Thyroid gland (tissue), 4 donors: ENCODE measurements at regions not wholly inside any gene's neighbourhood (a gene's known extent, or its start where the extent isn't known, plus 50 kb on each side); places are given as distances from the start of the nearest gene placed in this dataset.

Experiments used
- POLR2A ChIP-seq, 2 donors: fragments of 450-650 bp; IDR thresholded peaks; one replicate each; pipeline ENCODE4 v1.6.1; 2017; ENCODE audit warnings: antibody characterized with exemption in 2 of 2, mild to moderate bottlenecking in 2 of 2, moderate library complexity in 1 of 2
- TF ChIP-seq, protein P1 (sequence below), 6 experiments: fragments of 200-600 bp in 3 of 6; fragments of 450-650 bp in 3 of 6; sonication (generic) in 3 of 6; IDR thresholded peaks; one replicate each; pipeline ENCODE4 v1.5.1; 2016 to 2019; ENCODE audit warnings: antibody characterized with exemption in 6 of 6, mild to moderate bottlenecking in 2 of 6, inconsistent platforms in 1 of 6, moderate library complexity in 1 of 6

GRCh38 chr1:61539720-61540462 lies 185.1 kb downstream of the TM2D1 start:
- TF ChIP-seq, protein P1, sequence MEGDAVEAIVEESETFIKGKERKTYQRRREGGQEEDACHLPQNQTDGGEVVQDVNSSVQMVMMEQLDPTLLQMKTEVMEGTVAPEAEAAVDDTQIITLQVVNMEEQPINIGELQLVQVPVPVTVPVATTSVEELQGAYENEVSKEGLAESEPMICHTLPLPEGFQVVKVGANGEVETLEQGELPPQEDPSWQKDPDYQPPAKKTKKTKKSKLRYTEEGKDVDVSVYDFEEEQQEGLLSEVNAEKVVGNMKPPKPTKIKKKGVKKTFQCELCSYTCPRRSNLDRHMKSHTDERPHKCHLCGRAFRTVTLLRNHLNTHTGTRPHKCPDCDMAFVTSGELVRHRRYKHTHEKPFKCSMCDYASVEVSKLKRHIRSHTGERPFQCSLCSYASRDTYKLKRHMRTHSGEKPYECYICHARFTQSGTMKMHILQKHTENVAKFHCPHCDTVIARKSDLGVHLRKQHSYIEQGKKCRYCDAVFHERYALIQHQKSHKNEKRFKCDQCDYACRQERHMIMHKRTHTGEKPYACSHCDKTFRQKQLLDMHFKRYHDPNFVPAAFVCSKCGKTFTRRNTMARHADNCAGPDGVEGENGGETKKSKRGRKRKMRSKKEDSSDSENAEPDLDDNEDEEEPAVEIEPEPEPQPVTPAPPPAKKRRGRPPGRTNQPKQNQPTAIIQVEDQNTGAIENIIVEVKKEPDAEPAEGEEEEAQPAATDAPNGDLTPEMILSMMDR (IDR thresholded peaks at IDR 0.05), result no peak
- no peak for TF ChIP-seq POLR2A (IDR thresholded peaks at IDR 0.05)
